IMR-90 (cell line): ENCODE measurements at regions not wholly inside any gene's neighbourhood (a gene's known extent, or its start where the extent isn't known, plus 50 kb on each side); places are given as distances from the start of the nearest gene placed in this dataset.

Source experiments
- ATAC-seq: fragments of 200-7000 bp; cut with Tn5 transposase; 2 replicates; pipeline ENCODE4 v1.9.1; 2020; ENCODE audit warnings: low read depth, mild to moderate bottlenecking, moderate library complexity
- BruUV-seq: library from RNA; stranded (reverse); fragments of 400-500 nt; replicated peaks from 2 replicates; lab custom pipeline; 2021; lab: Mats Ljungman, UMichigan
- CTCF ChIA-PET: fragments of 300-600 bp; formaldehyde crosslinking; extraction: SDS; loops from one replicate; lab custom pipeline; 2021; ENCODE audit warnings: antibody characterized with exemption; lab: Yijun Ruan, JAX
- POLR2A ChIA-PET: fragments of 300-600 bp; sonication (Branson Sonifier 250); formaldehyde crosslinking; loops from one replicate; lab custom pipeline; 2022; ENCODE audit warnings: antibody characterized with exemption; ENCODE audit not compliant: unreplicated experiment; lab: Charles Lee
- DNase-seq: peaks from one replicate; pipeline ENCODE4 v3.0.0; 2013
- H2AFZ ChIP-seq: replicated peaks from 2 replicates; pipeline ENCODE3; 2013; ENCODE audit warnings: low read length, mild to moderate bottlenecking; ENCODE audit not compliant: poor library complexity
- H2AK5ac ChIP-seq: 2 replicates; pipeline ENCODE4 v1.6.1; 2013; ENCODE audit warnings: low read depth, low read length, inconsistent platforms
- H2AK9ac ChIP-seq: replicated peaks from 2 replicates; pipeline ENCODE3; 2013; ENCODE audit warnings: mild to moderate bottlenecking, low read depth, low read length, moderate library complexity; ENCODE audit not compliant: poor library complexity
- H2BK120ac ChIP-seq: 2 replicates; pipeline ENCODE4 v1.6.1; 2013; ENCODE audit warnings: low read depth, low read length, inconsistent platforms
- H2BK15ac ChIP-seq: 3 replicates; pipeline ENCODE4 v1.6.1; 2013; ENCODE audit warnings: low read depth, low read length, inconsistent platforms
- H2BK20ac ChIP-seq: 2 replicates; pipeline ENCODE4 v1.6.1; 2013; ENCODE audit warnings: low read depth, mild to moderate bottlenecking, inconsistent platforms, low read length, moderate library complexity
- H2BK5ac ChIP-seq: 2 replicates; pipeline ENCODE4 v1.6.1; 2013; ENCODE audit warnings: mild to moderate bottlenecking, low read depth, low read length, inconsistent platforms; ENCODE audit not compliant: poor library complexity, severe bottlenecking
- H3K14ac ChIP-seq: replicated peaks from 2 replicates; pipeline ENCODE4 v1.6.1; 2013; ENCODE audit warnings: low read depth, low read length, inconsistent platforms
- H3K18ac ChIP-seq: 2 replicates; pipeline ENCODE4 v1.6.1; 2013; ENCODE audit warnings: low read depth, low read length, control low read depth
- H3K23ac ChIP-seq: 2 replicates; pipeline ENCODE4 v1.6.1; 2013; ENCODE audit warnings: low read depth, low read length, inconsistent platforms
- H3K27ac ChIP-seq: 2 replicates; pipeline ENCODE4 v1.5.1; 2013; ENCODE audit warnings: mild to moderate bottlenecking, control low read depth, low read length; ENCODE audit not compliant: insufficient read depth
- H3K27me3 ChIP-seq: 2 replicates; pipeline ENCODE4 v1.6.1; 2013; ENCODE audit warnings: low read length; ENCODE audit not compliant: control insufficient read depth, insufficient read depth
- H3K36me3 ChIP-seq: 2 replicates; pipeline ENCODE4 v1.6.1; 2013; ENCODE audit warnings: low read length, mixed read lengths; ENCODE audit not compliant: control insufficient read depth, insufficient read depth
- H3K4ac ChIP-seq: 2 replicates; pipeline ENCODE4 v1.6.1; 2013; ENCODE audit warnings: low read depth, low read length, inconsistent platforms
- H3K4me1 ChIP-seq: 2 replicates; pipeline ENCODE4 v1.6.1; 2013; ENCODE audit warnings: low read length, mixed read lengths; ENCODE audit not compliant: control insufficient read depth, insufficient read depth
- H3K4me2 ChIP-seq: 2 replicates; pipeline ENCODE4 v1.6.1; 2013; ENCODE audit warnings: low read depth, mild to moderate bottlenecking, control low read depth, low read length, moderate library complexity
- H3K4me3 ChIP-seq: 2 replicates; pipeline ENCODE4 v1.5.1; 2013; ENCODE audit warnings: low read depth, mild to moderate bottlenecking, control low read depth, low read length, moderate library complexity; ENCODE audit not compliant: insufficient read depth
- H3K56ac ChIP-seq: 2 replicates; pipeline ENCODE4 v1.6.1; 2013; ENCODE audit warnings: low read length, inconsistent platforms; ENCODE audit not compliant: insufficient read depth; ENCODE audit errors: extremely low read depth
- H3K79me1 ChIP-seq, 2 experiments: 2 replicates each; pipeline ENCODE4 v1.6.1; 2013; ENCODE audit warnings: low read length in 2 of 2, inconsistent platforms in 1 of 2, low read depth in 1 of 2
- H3K9ac ChIP-seq: 2 replicates; pipeline ENCODE4 v1.6.1; 2013; ENCODE audit warnings: low read depth, low read length, control low read depth
- H3K9me1 ChIP-seq: 2 replicates; pipeline ENCODE4 v1.6.1; 2013; ENCODE audit warnings: low read length, inconsistent platforms; ENCODE audit not compliant: insufficient read depth
- H3K9me3 ChIP-seq: 2 replicates; pipeline ENCODE4 v1.6.1; 2013; ENCODE audit warnings: low read length; ENCODE audit not compliant: control insufficient read depth, insufficient read depth
- H4K20me1 ChIP-seq: 2 replicates; pipeline ENCODE4 v1.6.1; 2013; ENCODE audit warnings: low read length, inconsistent platforms; ENCODE audit not compliant: insufficient read depth
- H4K5ac ChIP-seq: 2 replicates; pipeline ENCODE4 v1.6.1; 2013; ENCODE audit warnings: mild to moderate bottlenecking, low read depth, low read length, control low read depth
- H4K8ac ChIP-seq, 2 experiments: 2 replicates each; pipeline ENCODE4 v1.6.1; 2013; ENCODE audit warnings: low read depth in 2 of 2, low read length in 2 of 2, control low read depth in 1 of 2, inconsistent platforms in 1 of 2
- H4K91ac ChIP-seq: 2 replicates; pipeline ENCODE4 v1.6.1; 2013; ENCODE audit warnings: low read depth, low read length, inconsistent platforms; ENCODE audit not compliant: insufficient read depth
- CEBPB ChIP-seq: IDR thresholded peaks from 2 replicates; pipeline ENCODE4 v1.6.1; 2012; ENCODE audit warnings: low read depth, low read length, improper control_type of control experiment
- CHD1 ChIP-seq: IDR thresholded peaks from 2 replicates; pipeline ENCODE4 v1.6.1; 2012; ENCODE audit warnings: low read depth, low read length, improper control_type of control experiment
- MAFK ChIP-seq: IDR thresholded peaks from 2 replicates; pipeline ENCODE4 v1.6.1; 2012; ENCODE audit warnings: low read depth, low read length, improper control_type of control experiment
- MAZ ChIP-seq: IDR thresholded peaks from 2 replicates; pipeline ENCODE4 v1.6.1; 2012; ENCODE audit warnings: low read depth, mild to moderate bottlenecking, low read length, improper control_type of control experiment, moderate library complexity, borderline replicate concordance
- NFE2L2 ChIP-seq: fragments of 150-350 bp; IDR thresholded peaks from 2 replicates; pipeline ENCODE4 v1.6.1; 2016; ENCODE audit warnings: low read depth, mild to moderate bottlenecking, low read length
- POLR2A ChIP-seq: IDR thresholded peaks from 2 replicates; pipeline ENCODE4 v1.6.1; 2012; ENCODE audit warnings: mild to moderate bottlenecking, low read depth, low read length
- RAD21 ChIP-seq: IDR thresholded peaks from 2 replicates; pipeline ENCODE4 v1.6.1; 2012; ENCODE audit warnings: low read length, improper control_type of control experiment
- RCOR1 ChIP-seq: IDR thresholded peaks from 2 replicates; pipeline ENCODE4 v1.6.1; 2012; ENCODE audit warnings: mild to moderate bottlenecking, low read length, improper control_type of control experiment; ENCODE audit not compliant: insufficient replicate concordance
- RFX5 ChIP-seq: IDR thresholded peaks from 2 replicates; pipeline ENCODE4 v1.8.0; 2012; ENCODE audit warnings: low read depth, mild to moderate bottlenecking, low read length, moderate library complexity
- SMC3 ChIP-seq: fragments of 150-350 bp; IDR thresholded peaks from 2 replicates; pipeline ENCODE4 v1.6.1; 2016; ENCODE audit warnings: low read depth, mild to moderate bottlenecking, antibody characterized with exemption, low read length, moderate library complexity
- USF2 ChIP-seq: fragments of 150-350 bp; IDR thresholded peaks from 2 replicates; pipeline ENCODE4 v1.6.1; 2017; ENCODE audit warnings: mild to moderate bottlenecking, antibody characterized with exemption, low read length, low read depth
- WGBS, 2 experiments: methylation state at CpG; one replicate each; pipeline versions ENCODE4 v1.1.5 to v1.1.7; 2013; ENCODE audit warnings: missing lambda C conversion rate in 2 of 2; ENCODE audit not compliant: insufficient read length in 1 of 2; ENCODE audit errors: extremely low coverage in 2 of 2; 5-methylcytosine and 5-hydroxymethylcytosine counted together
- dilution Hi-C: fragments of 300-500 bp; cut with HindIII; formaldehyde crosslinking; loops from one replicate; pipeline ENCODE4 v1.14.3; 2018; ENCODE audit warnings: low sequenced_read_pairs; ENCODE audit not compliant: unreplicated experiment
- in situ Hi-C: fragments of 300-500 bp; cut with MboI; formaldehyde crosslinking; loops from 3 replicates; pipeline ENCODE4 v1.14.3; 2019; ENCODE audit warnings: low sequenced_read_pairs, inconsistent platforms, mixed read lengths
- intact Hi-C: fragments of 100-400 bp; cut with micrococcal nuclease; formaldehyde crosslinking; loops from 2 replicates; pipeline ENCODE4 v1.10.0; 2022
- TF ChIP-seq, protein P1 (sequence below): fragments of 150-350 bp; IDR thresholded peaks from 2 replicates; pipeline ENCODE4 v1.6.1; 2016; ENCODE audit warnings: low read depth, mild to moderate bottlenecking, low read length, moderate library complexity, borderline replicate concordance
- TF ChIP-seq, protein P2 (sequence below): conservative IDR thresholded peaks from 2 replicates; pipeline ENCODE4 v1.5.1; 2012; ENCODE audit warnings: mild to moderate bottlenecking, low read depth, low read length, improper control_type of control experiment

DNA sequence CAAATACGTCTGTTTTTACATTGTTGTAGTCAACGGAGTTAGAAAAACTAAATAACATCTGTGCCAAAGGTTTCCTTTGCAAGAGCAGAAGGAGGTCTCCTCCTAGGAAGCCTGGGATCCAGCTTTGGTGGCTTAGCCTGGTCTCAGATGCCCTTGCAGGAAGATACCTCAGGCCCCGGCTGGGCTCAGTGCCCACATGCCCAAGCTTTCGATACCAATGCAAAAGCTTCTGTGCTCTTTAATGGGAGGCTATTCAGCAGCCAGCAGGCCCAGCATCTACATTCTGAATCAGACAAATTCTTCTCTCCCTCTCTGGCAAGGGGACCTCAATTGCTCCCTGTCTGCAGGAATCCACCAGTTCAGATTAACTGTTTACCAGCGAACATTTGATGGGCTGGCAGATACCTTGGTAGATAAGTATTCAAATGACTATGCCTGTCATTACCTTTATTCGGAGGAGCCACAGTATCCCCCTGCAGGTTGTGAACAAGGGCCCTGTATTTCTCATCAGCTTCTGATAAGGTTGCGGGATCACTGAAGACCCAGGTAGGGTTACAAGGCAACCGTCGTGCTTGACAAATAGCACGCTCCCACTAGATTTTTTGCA, 180.1 kb upstream of the KBTBD8 start (continued):
- TF ChIP-seq, protein P1, sequence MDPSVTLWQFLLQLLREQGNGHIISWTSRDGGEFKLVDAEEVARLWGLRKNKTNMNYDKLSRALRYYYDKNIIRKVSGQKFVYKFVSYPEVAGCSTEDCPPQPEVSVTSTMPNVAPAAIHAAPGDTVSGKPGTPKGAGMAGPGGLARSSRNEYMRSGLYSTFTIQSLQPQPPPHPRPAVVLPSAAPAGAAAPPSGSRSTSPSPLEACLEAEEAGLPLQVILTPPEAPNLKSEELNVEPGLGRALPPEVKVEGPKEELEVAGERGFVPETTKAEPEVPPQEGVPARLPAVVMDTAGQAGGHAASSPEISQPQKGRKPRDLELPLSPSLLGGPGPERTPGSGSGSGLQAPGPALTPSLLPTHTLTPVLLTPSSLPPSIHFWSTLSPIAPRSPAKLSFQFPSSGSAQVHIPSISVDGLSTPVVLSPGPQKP: no peak
- TF ChIP-seq NFE2L2: no peak

GRCh38 chr3:66819993-66820501, 178.1 kb upstream of the KBTBD8 start:
- no peak overlapping the region for H3K18ac ChIP-seq
- H2BK20ac ChIP-seq: no peak overlapping the region
- POLR2A ChIA-PET: interaction anchor here (0.5 kb wide), 1 partner anchor 488 kb away, joined by 3 read pairs; no protein-coding TSS in a partner anchor
- no peak overlapping the region for H4K8ac ChIP-seq
- no peaks in the 10 kb centered on the region for H3K9me3 ChIP-seq
- H4K91ac ChIP-seq: no peak overlapping the region
- intact Hi-C loops: loop anchor here (10.0 kb wide), 1 partner anchor 225 kb away; no protein-coding TSS in a partner anchor
- H2BK120ac ChIP-seq: no peak overlapping the region
- no peak overlapping the region for H2AK5ac ChIP-seq
- no peak overlapping the region for H3K4ac ChIP-seq
- H3K4me2 ChIP-seq: no peak overlapping the region
- ATAC-seq: no peak
- WGBS, 2 experiments: 60% methylated on average over 1 of the region's 3 CpGs; no CpG with 5 or more reads in 1 of the 2 experiments
- no peak for DNase-seq
- no peaks in the 10 kb centered on the region for H3K79me1 ChIP-seq
- CTCF ChIA-PET: interaction anchor here (1.6 kb wide), 1 partner anchor 413 kb away, joined by 4 read pairs; no protein-coding TSS in a partner anchor
- H3K36me3 ChIP-seq: no peaks in the 10 kb centered on the region
- no peaks in the 10 kb centered on the region for H3K4me1 ChIP-seq
- dilution Hi-C loops: no loop called here
- H4K5ac ChIP-seq: no peak overlapping the region
- no peak overlapping the region for H3K23ac ChIP-seq
- H4K20me1 ChIP-seq: no peaks in the 10 kb centered on the region
- no TSS peak for BruUV-seq
- no peak overlapping the region for H2AFZ ChIP-seq
- no peak overlapping the region for H2BK15ac ChIP-seq
- no peak overlapping the region for H3K56ac ChIP-seq
- no peaks in the 10 kb centered on the region for H3K9me1 ChIP-seq
- no peak overlapping the region for H3K27ac ChIP-seq
- H2AK9ac ChIP-seq: no peak overlapping the region
- no peak overlapping the region for H3K9ac ChIP-seq
- no peak overlapping the region for H2BK5ac ChIP-seq
- no peak overlapping the region for H3K4me3 ChIP-seq
- H3K27me3 ChIP-seq: peaks cover 7% of the 10 kb centered on the region
- in situ Hi-C loops: loop anchor here (5.0 kb wide), 3 partner anchors 318 to 543 kb away; partner anchors contain the start of gene LRIG1
- no peak overlapping the region for H3K14ac ChIP-seq
- TF ChIP-seq RFX5 (no peak), POLR2A (no peak), RCOR1 (no peak), MAFK (no peak), RAD21 (no peak), USF2 (no peak), MAZ (no peak), CHD1 (no peak), CEBPB (no peak), SMC3 (no peak)
- TF ChIP-seq, protein P2, sequence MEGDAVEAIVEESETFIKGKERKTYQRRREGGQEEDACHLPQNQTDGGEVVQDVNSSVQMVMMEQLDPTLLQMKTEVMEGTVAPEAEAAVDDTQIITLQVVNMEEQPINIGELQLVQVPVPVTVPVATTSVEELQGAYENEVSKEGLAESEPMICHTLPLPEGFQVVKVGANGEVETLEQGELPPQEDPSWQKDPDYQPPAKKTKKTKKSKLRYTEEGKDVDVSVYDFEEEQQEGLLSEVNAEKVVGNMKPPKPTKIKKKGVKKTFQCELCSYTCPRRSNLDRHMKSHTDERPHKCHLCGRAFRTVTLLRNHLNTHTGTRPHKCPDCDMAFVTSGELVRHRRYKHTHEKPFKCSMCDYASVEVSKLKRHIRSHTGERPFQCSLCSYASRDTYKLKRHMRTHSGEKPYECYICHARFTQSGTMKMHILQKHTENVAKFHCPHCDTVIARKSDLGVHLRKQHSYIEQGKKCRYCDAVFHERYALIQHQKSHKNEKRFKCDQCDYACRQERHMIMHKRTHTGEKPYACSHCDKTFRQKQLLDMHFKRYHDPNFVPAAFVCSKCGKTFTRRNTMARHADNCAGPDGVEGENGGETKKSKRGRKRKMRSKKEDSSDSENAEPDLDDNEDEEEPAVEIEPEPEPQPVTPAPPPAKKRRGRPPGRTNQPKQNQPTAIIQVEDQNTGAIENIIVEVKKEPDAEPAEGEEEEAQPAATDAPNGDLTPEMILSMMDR: no peak
